ENCODE measurements at regions not wholly inside any gene's neighbourhood (a gene's known extent, or its start where the extent isn't known, plus 50 kb on each side); places are given as distances from the start of the nearest gene placed in this dataset.

- H3F3A ChIP-seq (ENCODE audit: insufficient read depth, low read length): no peaks in the 10 kb centered on the region
Measured at GRCh38 chr12:67816269-67816668, 167.7 kb downstream of the DYRK2 start.

GRCh38 chr12:67818459-67818903 lies 169.9 kb downstream of the DYRK2 start:
- H3K9me3 ChIP-seq (ENCODE audit: low read length): no peaks in the 10 kb centered on the region
- no peaks in the 10 kb centered on the region for H3K4me1 ChIP-seq (ENCODE audit: insufficient read depth, low read length, severe bottlenecking)
- H3K27me3 ChIP-seq (ENCODE audit: insufficient read depth, low read length): no peaks in the 10 kb centered on the region
- no peak overlapping the region for H3K4me2 ChIP-seq (ENCODE audit: low read length)
- no peak overlapping the region for H3K4me3 ChIP-seq (ENCODE audit: low read depth, low read length, poor library complexity, severe bottlenecking)
- no peak overlapping the region for H3K27ac ChIP-seq (ENCODE audit: low read depth, low read length, poor library complexity, severe bottlenecking)
- no peak for TF ChIP-seq EZH2 (IDR thresholded peaks at IDR 0.05; ENCODE audit: borderline replicate concordance, low read length)
- TF ChIP-seq CTCF (IDR thresholded peaks at IDR 0.05; ENCODE audit: low read length): no peak
- H3F3A ChIP-seq (ENCODE audit: insufficient read depth, low read length): no peaks in the 10 kb centered on the region
- no peaks in the 10 kb centered on the region for H3K36me3 ChIP-seq (ENCODE audit: insufficient read depth, low read length)
- H2AFZ ChIP-seq (ENCODE audit: low read length): no peak overlapping the region
- H4K20me1 ChIP-seq (ENCODE audit: insufficient read depth, low read length): no peaks in the 10 kb centered on the region
- H3K9ac ChIP-seq (ENCODE audit: low read length): no peak overlapping the region
- H3K79me2 ChIP-seq (ENCODE audit: insufficient read depth, low read length): no peaks in the 10 kb centered on the region
- no peaks in the 10 kb centered on the region for H3K9me2 ChIP-seq (ENCODE audit: low read depth, low read length)

More at GRCh38 chr12:67816269-67816668, 167.7 kb downstream of the DYRK2 start:
- Histone ChIP-seq H3K9ac (ENCODE audit: low read length) (no peak overlapping the region), H3K4me2 (ENCODE audit: low read length) (no peak overlapping the region), H3K27ac (ENCODE audit: low read depth, low read length, poor library complexity, severe bottlenecking) (no peak overlapping the region), H4K20me1 (ENCODE audit: insufficient read depth, low read length) (no peaks in the 10 kb centered on the region), H3K79me2 (ENCODE audit: insufficient read depth, low read length) (no peaks in the 10 kb centered on the region), H3K9me3 (ENCODE audit: low read length) (no peaks in the 10 kb centered on the region), H3K36me3 (ENCODE audit: insufficient read depth, low read length) (no peaks in the 10 kb centered on the region), H3K4me1 (ENCODE audit: insufficient read depth, low read length, severe bottlenecking) (no peaks in the 10 kb centered on the region), H3K9me2 (ENCODE audit: low read depth, low read length) (no peaks in the 10 kb centered on the region), H2AFZ (ENCODE audit: low read length) (no peak overlapping the region), H3K4me3 (ENCODE audit: low read depth, low read length, poor library complexity, severe bottlenecking) (no peak overlapping the region), H3K27me3 (ENCODE audit: insufficient read depth, low read length) (no peaks in the 10 kb centered on the region)
- TF ChIP-seq CTCF (IDR thresholded peaks at IDR 0.05; ENCODE audit: low read length): no peak
- TF ChIP-seq EZH2 (IDR thresholded peaks at IDR 0.05; ENCODE audit: borderline replicate concordance, low read length): no peak

GRCh38 chr12:67819902-67820301 lies 169.3 kb upstream of the IFNG-AS1 start:
- H2AFZ ChIP-seq (ENCODE audit: low read length): no peak overlapping the region
- H3K9me3 ChIP-seq (ENCODE audit: low read length): no peaks in the 10 kb centered on the region
- no peaks in the 10 kb centered on the region for H3K79me2 ChIP-seq (ENCODE audit: insufficient read depth, low read length)
- TF ChIP-seq CTCF (IDR thresholded peaks at IDR 0.05; ENCODE audit: low read length): no peak
- TF ChIP-seq EZH2 (IDR thresholded peaks at IDR 0.05; ENCODE audit: borderline replicate concordance, low read length): no peak
- H3K4me3 ChIP-seq (ENCODE audit: low read depth, low read length, poor library complexity, severe bottlenecking): no peak overlapping the region
- no peaks in the 10 kb centered on the region for H3K9me2 ChIP-seq (ENCODE audit: low read depth, low read length)
- no peaks in the 10 kb centered on the region for H4K20me1 ChIP-seq (ENCODE audit: insufficient read depth, low read length)
- no peaks in the 10 kb centered on the region for H3K27me3 ChIP-seq (ENCODE audit: insufficient read depth, low read length)
- no peak overlapping the region for H3K9ac ChIP-seq (ENCODE audit: low read length)
- no peak overlapping the region for H3K27ac ChIP-seq (ENCODE audit: low read depth, low read length, poor library complexity, severe bottlenecking)
- H3F3A ChIP-seq (ENCODE audit: insufficient read depth, low read length): no peaks in the 10 kb centered on the region
- H3K4me1 ChIP-seq (ENCODE audit: insufficient read depth, low read length, severe bottlenecking): no peaks in the 10 kb centered on the region
- no peak overlapping the region for H3K4me2 ChIP-seq (ENCODE audit: low read length)
- H3K36me3 ChIP-seq (ENCODE audit: insufficient read depth, low read length): no peaks in the 10 kb centered on the region

Data from OCI-LY1 (cell line).